DND-41 (cell line): ENCODE measurements at regions not wholly inside any gene's neighbourhood (a gene's known extent, or its start where the extent isn't known, plus 50 kb on each side); places are given as distances from the start of the nearest gene placed in this dataset.

Experiments used
- EZH2 ChIP-seq: IDR thresholded peaks from 3 replicates; pipeline ENCODE4 v1.6.1; 2012; ENCODE audit warnings: borderline replicate concordance, low read depth, mild to moderate bottlenecking, moderate library complexity, low read length, inconsistent platforms; ENCODE audit not compliant: severe bottlenecking
- TF ChIP-seq, protein P1 (sequence below): IDR thresholded peaks from 2 replicates; pipeline ENCODE4 v1.5.1; 2012; ENCODE audit warnings: borderline replicate concordance, low read length, moderate library complexity, mild to moderate bottlenecking; ENCODE audit not compliant: poor library complexity, severe bottlenecking; ENCODE audit errors: extremely low read depth

DNA sequence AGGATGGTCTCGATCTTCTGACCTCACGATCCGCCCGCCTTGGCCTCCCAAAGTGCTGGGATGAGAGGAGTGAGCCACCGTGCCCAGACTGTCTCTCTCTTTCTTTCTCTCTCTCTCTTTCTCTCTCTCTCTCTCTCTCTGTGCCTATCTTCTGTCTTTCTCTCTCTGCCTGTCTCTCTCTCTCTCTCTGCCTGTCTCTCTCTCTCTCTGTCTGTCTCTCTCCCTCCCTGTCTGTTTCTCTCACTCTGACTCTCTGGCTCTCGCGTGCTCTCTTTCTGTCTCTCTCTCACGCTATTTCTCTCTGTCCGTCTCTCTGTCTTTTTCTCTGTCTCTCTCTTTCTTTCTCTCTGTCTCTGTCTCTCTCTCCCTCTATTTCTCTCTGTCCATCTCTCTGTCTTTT, 3911.2 kb upstream of the OR11H1 start:
- TF ChIP-seq EZH2 = no peak
- TF ChIP-seq, protein P1, sequence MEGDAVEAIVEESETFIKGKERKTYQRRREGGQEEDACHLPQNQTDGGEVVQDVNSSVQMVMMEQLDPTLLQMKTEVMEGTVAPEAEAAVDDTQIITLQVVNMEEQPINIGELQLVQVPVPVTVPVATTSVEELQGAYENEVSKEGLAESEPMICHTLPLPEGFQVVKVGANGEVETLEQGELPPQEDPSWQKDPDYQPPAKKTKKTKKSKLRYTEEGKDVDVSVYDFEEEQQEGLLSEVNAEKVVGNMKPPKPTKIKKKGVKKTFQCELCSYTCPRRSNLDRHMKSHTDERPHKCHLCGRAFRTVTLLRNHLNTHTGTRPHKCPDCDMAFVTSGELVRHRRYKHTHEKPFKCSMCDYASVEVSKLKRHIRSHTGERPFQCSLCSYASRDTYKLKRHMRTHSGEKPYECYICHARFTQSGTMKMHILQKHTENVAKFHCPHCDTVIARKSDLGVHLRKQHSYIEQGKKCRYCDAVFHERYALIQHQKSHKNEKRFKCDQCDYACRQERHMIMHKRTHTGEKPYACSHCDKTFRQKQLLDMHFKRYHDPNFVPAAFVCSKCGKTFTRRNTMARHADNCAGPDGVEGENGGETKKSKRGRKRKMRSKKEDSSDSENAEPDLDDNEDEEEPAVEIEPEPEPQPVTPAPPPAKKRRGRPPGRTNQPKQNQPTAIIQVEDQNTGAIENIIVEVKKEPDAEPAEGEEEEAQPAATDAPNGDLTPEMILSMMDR = no peak
